ENCODE measurements at regions not wholly inside any gene's neighbourhood (a gene's known extent, or its start where the extent isn't known, plus 50 kb on each side); places are given as distances from the start of the nearest gene placed in this dataset.
"Not testable (repeated sequence)": the region's sequence is repeated elsewhere in the genome, so short reads cannot be mapped to it uniquely, and the experiment has no call there.

- no peak for DNase-seq (ENCODE audit: low read depth)
Measured at GRCh38 chr10:4151466-4151865, 366.5 kb upstream of the KLF6 start.

- DNase-seq (ENCODE audit: low read depth), result no peak
Measured at GRCh38 chr10:4150676-4151075, 365.7 kb upstream of the KLF6 start.

- not testable (repeated sequence) for DNase-seq (ENCODE audit: low read depth)
Measured at GRCh38 chr10:4149460-4149859, 364.5 kb upstream of the KLF6 start.

- DNase-seq (ENCODE audit: low read depth), result no peak
Measured at GRCh38 chr10:4147245-4147644, 362.2 kb upstream of the KLF6 start.

- DNase-seq (ENCODE audit: low read depth), result no peak
Measured at GRCh38 chr10:4144817-4145216, 359.8 kb upstream of the KLF6 start.

- no peak for DNase-seq (ENCODE audit: low read depth)
Measured at GRCh38 chr10:4141471-4141870, 356.5 kb upstream of the KLF6 start.

- no peak for DNase-seq (ENCODE audit: low read depth)
Measured at GRCh38 chr10:4138146-4138721, 353.2 kb upstream of the KLF6 start.

- DNase-seq (ENCODE audit: low read depth), result no peak
Measured at GRCh38 chr10:4137299-4137698, 352.3 kb upstream of the KLF6 start.

GRCh38 chr10:4136121-4136520, 351.1 kb upstream of the KLF6 start:
- no peak for DNase-seq (ENCODE audit: low read depth)

- no peak for DNase-seq (ENCODE audit: low read depth)
Measured at GRCh38 chr10:4132216-4132556, 347.2 kb upstream of the KLF6 start.

GRCh38 chr10:4131407-4132215, 346.6 kb upstream of the KLF6 start:
- DNase-seq (ENCODE audit: low read depth), result peak; percentile 39

GRCh38 chr10:4130685-4131084, 345.7 kb upstream of the KLF6 start:
- DNase-seq (ENCODE audit: low read depth), result peak; percentile 41

- no peak for DNase-seq (ENCODE audit: low read depth)
Measured at GRCh38 chr10:4129866-4130477, 345.0 kb upstream of the KLF6 start.

GRCh38 chr10:4127518-4128315, 342.7 kb upstream of the KLF6 start:
- DNase-seq (ENCODE audit: low read depth), result no peak

GRCh38 chr10:4125776-4126175, 340.8 kb upstream of the KLF6 start:
- DNase-seq (ENCODE audit: low read depth), result no peak

- no peak for DNase-seq (ENCODE audit: low read depth)
Measured at GRCh38 chr10:4121502-4122380, 336.7 kb upstream of the KLF6 start.

GRCh38 chr10:4120096-4120853, 335.3 kb upstream of the KLF6 start:
- peak; percentile 72 for DNase-seq (ENCODE audit: low read depth)

GRCh38 chr10:4119107-4119506, 334.1 kb upstream of the KLF6 start:
- DNase-seq (ENCODE audit: low read depth), result no peak

GRCh38 chr10:4117604-4118003, 332.6 kb upstream of the KLF6 start:
- no peak for DNase-seq (ENCODE audit: low read depth)

GRCh38 chr10:4111643-4112042, 326.6 kb upstream of the KLF6 start:
- no peak for DNase-seq (ENCODE audit: low read depth)

- DNase-seq (ENCODE audit: low read depth), result no peak
Measured at GRCh38 chr10:4109469-4109868, 324.5 kb upstream of the KLF6 start.

All from T-helper 22 cell (primary cell).